Bronchial epithelial cell (primary cell): ENCODE measurements at regions not wholly inside any gene's neighbourhood (a gene's known extent, or its start where the extent isn't known, plus 50 kb on each side); places are given as distances from the start of the nearest gene placed in this dataset.

Experiments used
- DNase-seq: peaks from one replicate; pipeline ENCODE4 v3.0.0-alpha.2; 2010; ENCODE audit warnings: low read depth
- FAIRE-seq: peaks from 2 replicates; lab custom pipeline; 2011; peaks lifted over from hg19 to GRCh38; lab: Jason Lieb, UNC
- H3K27me3 ChIP-seq: 2 replicates; pipeline ENCODE4 v1.5.1; 2011; ENCODE audit warnings: low read length; ENCODE audit not compliant: control insufficient read depth, insufficient read depth
- H3K36me3 ChIP-seq: 2 replicates; pipeline ENCODE4 v1.5.1; 2011; ENCODE audit warnings: low read length; ENCODE audit not compliant: control insufficient read depth, insufficient read depth
- H3K4me3 ChIP-seq: 2 replicates; pipeline ENCODE4 v1.5.1; 2011; ENCODE audit warnings: mild to moderate bottlenecking, low read depth, low read length, control low read depth
- TF ChIP-seq, protein P1 (sequence below): IDR thresholded peaks from 2 replicates; pipeline ENCODE4 v1.5.1; 2011; ENCODE audit warnings: mild to moderate bottlenecking, moderate library complexity, low read length, control low read depth, inconsistent platforms; ENCODE audit not compliant: insufficient read depth, severe bottlenecking

DNA sequence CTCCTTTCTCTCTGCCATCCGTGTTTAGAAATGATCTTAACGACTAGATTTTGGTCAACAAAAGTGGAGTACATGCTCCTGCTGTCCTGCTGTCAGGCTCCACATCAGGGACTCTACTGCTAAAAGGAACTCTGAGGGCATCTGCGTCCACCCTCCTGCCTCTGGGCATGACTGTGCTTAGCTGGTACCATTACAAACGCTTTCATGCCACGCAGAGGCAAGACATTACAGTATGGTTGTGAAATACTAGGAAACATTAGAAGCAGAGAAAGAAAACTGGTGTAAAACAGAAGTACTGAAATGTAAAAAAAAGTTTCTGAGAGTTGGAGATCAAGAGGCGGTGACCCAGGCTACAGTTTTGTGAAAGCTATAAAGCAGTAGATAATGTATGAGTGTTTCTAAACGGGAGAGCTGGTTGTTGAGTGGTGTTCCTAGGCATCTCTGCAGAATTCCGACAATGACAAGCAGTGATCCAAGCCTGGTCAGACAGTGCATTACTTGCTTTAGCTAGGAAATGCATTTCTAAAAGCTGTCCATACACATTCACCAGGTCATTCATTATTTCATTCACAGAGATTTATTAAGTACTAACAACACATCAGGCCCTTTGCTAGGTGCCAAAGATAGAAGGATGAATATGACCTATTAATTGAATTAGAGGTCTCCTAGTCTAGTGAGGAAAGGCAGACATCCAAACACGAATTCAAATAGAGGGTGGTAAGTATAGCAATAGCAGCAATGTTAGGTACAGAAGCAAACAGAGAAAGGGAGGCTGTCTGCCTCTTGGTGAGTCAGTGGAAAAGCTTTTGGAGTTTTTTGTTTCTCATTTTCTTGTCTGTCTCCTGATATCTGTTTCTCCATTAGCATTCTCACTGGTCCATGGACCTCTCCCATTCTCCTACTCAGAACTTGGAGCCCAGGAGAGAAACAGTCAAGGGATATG is 401.9 kb downstream of the LMO4 start:
- Histone ChIP-seq H3K27me3 (no peaks in the 10 kb centered on the region), H3K4me3 (no peak overlapping the region), H3K36me3 (no peaks in the 10 kb centered on the region)
- DNase-seq, result no peak
- TF ChIP-seq, protein P1, sequence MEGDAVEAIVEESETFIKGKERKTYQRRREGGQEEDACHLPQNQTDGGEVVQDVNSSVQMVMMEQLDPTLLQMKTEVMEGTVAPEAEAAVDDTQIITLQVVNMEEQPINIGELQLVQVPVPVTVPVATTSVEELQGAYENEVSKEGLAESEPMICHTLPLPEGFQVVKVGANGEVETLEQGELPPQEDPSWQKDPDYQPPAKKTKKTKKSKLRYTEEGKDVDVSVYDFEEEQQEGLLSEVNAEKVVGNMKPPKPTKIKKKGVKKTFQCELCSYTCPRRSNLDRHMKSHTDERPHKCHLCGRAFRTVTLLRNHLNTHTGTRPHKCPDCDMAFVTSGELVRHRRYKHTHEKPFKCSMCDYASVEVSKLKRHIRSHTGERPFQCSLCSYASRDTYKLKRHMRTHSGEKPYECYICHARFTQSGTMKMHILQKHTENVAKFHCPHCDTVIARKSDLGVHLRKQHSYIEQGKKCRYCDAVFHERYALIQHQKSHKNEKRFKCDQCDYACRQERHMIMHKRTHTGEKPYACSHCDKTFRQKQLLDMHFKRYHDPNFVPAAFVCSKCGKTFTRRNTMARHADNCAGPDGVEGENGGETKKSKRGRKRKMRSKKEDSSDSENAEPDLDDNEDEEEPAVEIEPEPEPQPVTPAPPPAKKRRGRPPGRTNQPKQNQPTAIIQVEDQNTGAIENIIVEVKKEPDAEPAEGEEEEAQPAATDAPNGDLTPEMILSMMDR, result no peak
- FAIRE-seq, result no peak

DNA sequence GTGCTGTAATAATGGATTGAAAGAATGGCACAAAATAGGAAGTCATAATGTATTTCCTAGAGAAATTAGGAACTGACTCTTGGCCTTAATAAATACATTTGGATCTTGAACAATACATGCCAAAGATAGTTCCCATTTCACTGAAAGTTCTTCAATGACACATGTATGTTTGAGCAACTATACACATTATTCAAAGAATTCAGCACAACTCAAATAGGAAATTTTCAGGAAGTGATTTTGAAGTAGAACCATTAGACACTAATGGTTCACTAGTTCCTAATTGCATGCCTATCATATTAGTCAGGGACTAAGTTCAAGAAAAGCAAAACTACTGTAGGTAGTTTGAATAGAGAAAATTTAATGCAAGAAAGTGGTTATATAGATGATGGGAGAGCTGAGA is 404.7 kb downstream of the LMO4 start:
- no peaks in the 10 kb centered on the region for H3K36me3 ChIP-seq
- no peak overlapping the region for H3K4me3 ChIP-seq
- DNase-seq, result peak; percentile 23
- TF ChIP-seq, protein P1, result no peak
- FAIRE-seq, result no peak
- no peaks in the 10 kb centered on the region for H3K27me3 ChIP-seq

DNA sequence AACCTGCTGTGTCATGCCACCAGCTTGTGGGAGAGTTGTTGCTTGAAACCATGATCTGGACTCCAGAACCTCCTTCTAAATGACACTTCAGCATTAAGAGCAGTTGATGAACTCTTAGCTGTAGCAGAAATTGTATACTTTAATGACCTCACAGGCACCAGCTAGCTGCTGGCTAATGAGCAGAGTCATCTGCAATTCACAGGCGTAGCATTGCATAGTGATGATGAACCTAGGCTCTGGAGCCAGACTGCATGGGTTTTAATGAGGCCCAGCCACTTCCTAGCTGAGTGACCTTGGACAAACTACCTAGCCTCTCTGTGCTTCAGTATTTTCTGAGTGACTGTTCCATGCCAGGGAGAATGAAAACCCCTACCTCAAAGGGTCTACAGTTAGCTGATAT is 407.1 kb downstream of the LMO4 start:
- Histone ChIP-seq H3K36me3 (no peaks in the 10 kb centered on the region), H3K27me3 (no peaks in the 10 kb centered on the region), H3K4me3 (no peak overlapping the region)
- DNase-seq (no peak), FAIRE-seq (peak; percentile 43)
- TF ChIP-seq, protein P1, result no peak

DNA sequence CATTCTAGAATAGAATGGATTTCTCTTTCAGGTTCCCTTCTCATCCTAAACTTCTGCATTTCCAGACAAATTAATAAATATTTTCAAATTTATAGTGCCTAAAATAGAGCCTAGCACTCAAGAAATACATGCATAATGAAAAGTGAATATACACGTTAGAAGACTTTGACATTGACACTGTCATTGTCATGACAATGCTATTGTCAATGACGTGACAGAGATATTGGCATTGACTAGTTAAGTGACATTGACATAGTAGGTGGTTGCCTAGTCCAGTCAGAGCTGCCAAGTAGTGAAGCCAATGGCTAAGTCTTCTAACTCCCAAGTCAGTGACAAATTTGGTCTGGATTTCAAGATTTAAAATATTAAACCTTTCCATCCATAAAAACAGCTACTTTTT is 410.5 kb downstream of the LMO4 start:
- Histone ChIP-seq H3K4me3 (no peak overlapping the region), H3K27me3 (no peaks in the 10 kb centered on the region), H3K36me3 (no peaks in the 10 kb centered on the region)
- TF ChIP-seq, protein P1, result no peak
- DNase-seq, result no peak
- FAIRE-seq, result no peak

DNA sequence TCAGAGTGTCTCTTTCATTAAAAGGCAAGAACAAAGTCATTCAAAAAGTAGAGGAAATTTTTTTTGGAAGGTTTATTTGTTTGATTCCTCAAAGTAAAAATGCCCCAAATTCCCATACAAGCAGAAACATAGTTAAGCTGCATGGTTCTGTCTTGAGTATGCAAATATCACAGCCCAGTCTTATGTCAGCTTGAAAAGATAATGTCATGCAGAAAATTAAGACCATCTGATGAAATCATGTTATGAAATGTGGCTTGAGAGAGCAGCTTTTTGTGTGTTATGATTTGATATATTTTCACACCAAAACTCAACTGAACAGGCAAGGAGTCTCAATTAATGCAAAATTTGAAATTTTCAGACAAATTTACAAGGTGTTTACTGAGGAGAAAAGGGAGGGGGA is 411.0 kb downstream of the LMO4 start:
- no peak overlapping the region for H3K4me3 ChIP-seq
- TF ChIP-seq, protein P1, result no peak
- FAIRE-seq, result no peak

More for the DNA sequence above, 411.0 kb downstream of the LMO4 start:
- Histone ChIP-seq H3K27me3 (no peaks in the 10 kb centered on the region), H3K36me3 (no peaks in the 10 kb centered on the region)
- DNase-seq, result no peak
